ENCODE measurements at regions not wholly inside any gene's neighbourhood (a gene's known extent, or its start where the extent isn't known, plus 50 kb on each side); places are given as distances from the start of the nearest gene placed in this dataset.

DNA sequence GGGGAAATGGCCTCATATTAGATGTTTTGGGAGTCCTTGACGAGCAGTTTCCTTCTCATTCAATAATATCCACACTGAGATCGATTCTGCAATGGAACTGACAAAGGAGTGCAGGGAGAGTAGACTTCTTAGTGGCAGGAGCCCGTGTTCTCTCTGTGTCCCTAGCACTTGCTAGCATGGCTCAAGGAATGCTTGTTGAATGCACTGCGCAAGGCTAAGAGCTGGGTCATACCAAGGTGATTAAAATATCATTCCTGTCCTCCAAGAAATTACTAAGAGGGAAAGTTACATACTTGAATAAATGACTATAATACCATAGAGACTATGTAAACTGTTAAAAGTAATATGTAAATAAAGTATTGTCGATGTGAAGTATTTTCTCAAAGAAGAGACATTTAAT is 630.1 kb downstream of the IRX1 start:
- no peaks in the 10 kb centered on the region for H3K27me3 Mint-ChIP-seq
- no peaks in the 10 kb centered on the region for H3K4me1 Mint-ChIP-seq
- H3K36me3 Mint-ChIP-seq = no peaks in the 10 kb centered on the region
- H3K4me3 Mint-ChIP-seq = no peak overlapping the region
- no peak overlapping the region for H3K27ac Mint-ChIP-seq
- no peaks in the 10 kb centered on the region for H3K9me3 Mint-ChIP-seq
- no peak for DNase-seq

DNA sequence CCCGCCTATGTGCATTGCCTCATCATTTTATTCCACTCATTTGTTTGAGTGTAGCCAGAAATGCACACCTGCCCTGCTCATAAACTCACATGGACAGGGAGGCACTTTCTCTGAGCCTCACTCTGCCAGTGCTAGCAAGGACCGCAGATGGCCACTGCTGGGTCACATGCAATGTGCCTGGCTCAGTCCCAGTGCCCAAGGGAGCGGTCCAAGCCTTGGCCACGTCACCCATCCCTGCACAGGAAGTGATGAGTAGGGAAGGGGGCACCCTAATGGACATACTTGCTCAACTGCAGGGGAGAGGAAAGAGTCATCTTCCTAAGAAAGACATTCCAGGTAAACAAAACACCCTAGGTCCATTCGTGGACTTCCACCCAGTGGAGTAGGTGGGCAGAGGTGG is 630.9 kb downstream of the IRX1 start:
- H3K36me3 Mint-ChIP-seq = no peaks in the 10 kb centered on the region
- no peak overlapping the region for H3K27ac Mint-ChIP-seq
- no peaks in the 10 kb centered on the region for H3K9me3 Mint-ChIP-seq
- DNase-seq = no peak
- no peak overlapping the region for H3K4me3 Mint-ChIP-seq
- H3K4me1 Mint-ChIP-seq = no peaks in the 10 kb centered on the region
- H3K27me3 Mint-ChIP-seq = no peaks in the 10 kb centered on the region

DNA sequence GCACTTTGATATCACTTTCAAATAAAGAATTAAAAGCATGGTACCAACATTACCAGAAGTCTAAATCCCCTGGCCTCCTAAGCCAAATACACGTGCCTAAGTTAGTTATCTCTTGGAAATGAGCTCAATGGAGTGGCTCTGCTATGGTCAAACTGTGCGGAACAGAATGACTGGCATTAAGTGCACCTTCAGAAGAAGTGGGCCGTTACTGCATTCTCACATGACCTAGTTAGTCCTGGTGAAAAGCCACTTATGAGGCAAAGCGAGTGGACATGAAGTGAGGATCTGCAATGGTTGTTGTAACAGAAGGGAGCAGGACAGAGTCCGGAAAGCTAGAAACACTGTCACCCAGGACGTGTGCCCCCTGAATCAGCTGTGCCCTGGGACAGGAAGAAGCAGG is 633.1 kb downstream of the IRX1 start:
- H3K9me3 Mint-ChIP-seq = peaks cover 1% of the 10 kb centered on the region
- no peaks in the 10 kb centered on the region for H3K4me1 Mint-ChIP-seq
- H3K36me3 Mint-ChIP-seq = peaks cover 2% of the 10 kb centered on the region
- no peak overlapping the region for H3K4me3 Mint-ChIP-seq
- no peak for DNase-seq
- no peaks in the 10 kb centered on the region for H3K27me3 Mint-ChIP-seq
- no peak overlapping the region for H3K27ac Mint-ChIP-seq

DNA sequence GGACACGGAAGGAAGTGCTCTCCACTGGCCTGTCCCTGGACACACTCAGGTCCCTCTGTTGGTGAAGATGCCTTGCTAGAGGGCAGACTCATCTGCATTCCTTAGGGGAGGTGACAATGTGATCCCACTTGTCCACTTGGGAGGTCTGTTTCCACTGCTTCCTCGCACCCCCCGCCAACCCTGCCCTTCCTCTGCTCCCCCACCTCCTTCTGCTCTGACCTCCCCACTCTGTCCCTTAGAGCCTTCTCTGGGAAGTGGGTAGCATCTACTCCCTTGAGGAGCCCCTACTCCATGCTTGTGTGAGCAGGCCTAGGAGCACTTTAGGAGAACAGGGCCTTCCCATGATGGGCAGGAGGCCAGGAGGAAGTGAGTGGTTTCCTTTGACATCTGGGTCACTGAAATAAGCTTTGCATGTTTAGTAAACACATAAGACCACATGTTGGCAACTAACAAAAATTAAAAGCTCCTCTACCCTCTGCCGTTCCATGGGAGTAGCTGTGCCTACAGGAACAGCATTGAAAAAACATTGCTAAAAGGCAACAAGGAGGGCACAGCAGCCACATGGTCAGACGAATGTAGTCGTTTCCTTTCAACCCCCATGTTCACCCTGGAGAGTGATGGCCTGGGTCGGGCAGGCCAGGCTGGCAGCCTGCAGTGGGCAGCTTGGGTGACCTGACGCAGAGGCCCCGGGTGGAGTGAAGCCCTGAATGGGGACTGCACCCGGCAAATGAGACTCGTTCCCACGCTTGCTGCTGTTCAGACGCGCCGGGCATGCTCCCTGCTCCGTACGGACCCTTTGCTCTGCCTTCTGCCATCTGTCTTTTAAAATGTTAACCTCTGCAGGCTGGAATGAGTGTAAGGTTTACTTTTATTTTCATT is 634.0 kb downstream of the IRX1 start:
- no peaks in the 10 kb centered on the region for H3K27me3 Mint-ChIP-seq
- H3K9me3 Mint-ChIP-seq = peaks cover 7% of the 10 kb centered on the region
- no peak overlapping the region for H3K4me3 Mint-ChIP-seq
- peaks cover 2% of the 10 kb centered on the region for H3K36me3 Mint-ChIP-seq
- H3K27ac Mint-ChIP-seq = no peak overlapping the region
- H3K4me1 Mint-ChIP-seq = no peaks in the 10 kb centered on the region
- DNase-seq = no peak

DNA sequence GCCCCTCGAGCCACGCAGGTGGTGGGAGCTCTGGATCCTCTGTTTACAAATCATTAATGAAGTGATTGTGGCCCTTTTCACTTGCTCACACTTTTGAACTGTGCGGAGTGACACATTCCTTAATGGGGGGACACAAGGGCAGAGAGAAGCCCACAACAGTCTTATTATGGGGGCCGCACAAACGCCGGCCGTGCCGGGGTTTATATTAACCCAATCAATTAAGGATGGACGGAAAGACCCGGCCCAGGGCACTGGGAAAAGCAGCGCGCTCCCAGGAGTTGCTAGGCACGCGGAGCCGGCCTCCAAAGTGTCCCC is 634.8 kb downstream of the IRX1 start:
- H3K4me3 Mint-ChIP-seq = no peak overlapping the region
- no peak overlapping the region for H3K27ac Mint-ChIP-seq
- H3K27me3 Mint-ChIP-seq = no peaks in the 10 kb centered on the region
- no peak for DNase-seq
- H3K4me1 Mint-ChIP-seq = no peaks in the 10 kb centered on the region
- peaks cover 9% of the 10 kb centered on the region for H3K9me3 Mint-ChIP-seq
- peaks cover 2% of the 10 kb centered on the region for H3K36me3 Mint-ChIP-seq

DNA sequence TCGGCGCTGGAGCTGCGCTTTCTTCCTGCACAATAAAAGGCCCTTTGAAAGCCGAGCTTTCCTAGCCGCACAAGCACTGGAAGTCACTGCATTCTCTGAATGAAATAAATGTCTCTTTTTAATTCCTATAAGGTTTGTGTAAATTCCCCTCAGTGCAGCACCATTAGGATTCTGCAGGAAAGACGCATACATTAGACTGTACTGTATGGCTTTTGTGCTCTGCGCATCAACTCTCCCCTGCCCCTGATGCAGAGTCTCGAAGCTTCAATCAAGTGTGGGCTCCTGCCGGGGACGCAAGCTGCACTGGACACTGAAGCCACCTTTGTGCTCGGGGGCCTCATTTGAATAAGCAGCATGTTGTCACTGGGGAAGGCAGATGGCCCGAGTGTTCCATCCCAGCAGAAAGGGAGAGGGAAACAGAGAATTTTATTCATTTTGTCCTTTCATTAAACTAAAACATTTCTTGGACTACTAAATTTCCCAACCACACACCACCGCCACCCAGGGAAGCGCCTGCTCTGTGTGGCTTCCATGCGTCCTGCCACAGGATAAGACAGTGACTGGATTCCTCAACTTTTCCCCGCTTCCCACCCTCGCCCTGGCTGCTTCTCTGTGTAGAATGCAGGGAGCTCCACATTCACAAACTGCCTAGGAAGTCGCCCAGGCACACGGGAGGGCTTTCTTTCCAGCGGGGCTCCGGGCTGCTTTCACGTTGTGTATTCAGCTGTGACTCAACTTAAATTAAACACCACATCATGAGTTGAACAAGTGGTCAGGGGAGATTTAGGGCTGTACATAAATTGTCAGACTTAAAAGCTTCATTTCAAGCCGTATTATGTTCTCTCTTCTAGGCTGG is 635.4 kb downstream of the IRX1 start:
- Mint-ChIP-seq H3K27me3 (no peaks in the 10 kb centered on the region), H3K4me3 (no peak overlapping the region), H3K9me3 (peaks cover 9% of the 10 kb centered on the region), H3K27ac (no peak overlapping the region), H3K4me1 (no peaks in the 10 kb centered on the region), H3K36me3 (peaks cover 2% of the 10 kb centered on the region)
- DNase-seq = no peak

DNA sequence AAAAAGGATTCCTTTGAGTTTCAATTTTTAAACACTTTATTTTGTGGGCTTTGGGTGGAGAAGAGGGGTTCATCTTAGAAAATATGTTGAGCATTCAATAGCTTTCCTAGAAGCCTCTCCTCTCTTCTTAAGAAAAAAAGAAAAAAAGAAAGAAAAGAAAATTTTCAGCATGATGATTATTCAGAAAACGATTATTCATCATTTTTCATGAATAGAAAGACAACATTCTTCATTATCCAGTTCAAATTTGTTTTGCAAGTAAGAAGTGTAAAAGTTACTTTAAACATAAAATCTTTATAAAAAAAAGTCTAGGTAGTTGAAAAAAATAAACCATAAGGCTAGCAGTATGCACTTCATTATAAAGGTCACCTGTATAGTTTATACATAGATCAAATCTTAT is 636.5 kb downstream of the IRX1 start:
- DNase-seq = no peak
- Mint-ChIP-seq H3K27me3 (no peaks in the 10 kb centered on the region), H3K9me3 (peaks cover 9% of the 10 kb centered on the region), H3K27ac (no peak overlapping the region), H3K4me1 (no peaks in the 10 kb centered on the region), H3K36me3 (peaks cover 2% of the 10 kb centered on the region), H3K4me3 (no peak overlapping the region)

DNA sequence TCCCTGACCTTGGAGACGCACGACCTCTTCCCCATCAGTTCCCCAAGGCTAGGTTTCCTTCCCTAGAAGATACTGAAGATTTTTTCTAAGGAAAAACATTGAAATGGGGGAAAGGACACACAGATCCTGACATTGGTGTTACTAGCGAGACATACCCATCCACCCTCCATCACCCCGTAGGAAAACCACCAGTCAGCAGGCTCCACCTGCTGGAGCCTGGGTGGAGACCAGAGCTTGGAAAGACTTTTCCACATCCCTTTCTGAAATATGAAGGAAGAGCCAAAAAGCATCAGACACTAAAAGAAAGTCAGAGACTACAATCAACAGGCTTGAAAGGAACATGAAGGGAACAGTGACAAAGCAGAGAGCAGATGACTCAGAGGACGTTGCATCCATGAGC is 638.0 kb downstream of the IRX1 start:
- Mint-ChIP-seq H3K9me3 (peaks cover 9% of the 10 kb centered on the region), H3K4me1 (no peaks in the 10 kb centered on the region), H3K4me3 (no peak overlapping the region), H3K27me3 (no peaks in the 10 kb centered on the region), H3K27ac (no peak overlapping the region), H3K36me3 (peaks cover 2% of the 10 kb centered on the region)
- DNase-seq = no peak

DNA sequence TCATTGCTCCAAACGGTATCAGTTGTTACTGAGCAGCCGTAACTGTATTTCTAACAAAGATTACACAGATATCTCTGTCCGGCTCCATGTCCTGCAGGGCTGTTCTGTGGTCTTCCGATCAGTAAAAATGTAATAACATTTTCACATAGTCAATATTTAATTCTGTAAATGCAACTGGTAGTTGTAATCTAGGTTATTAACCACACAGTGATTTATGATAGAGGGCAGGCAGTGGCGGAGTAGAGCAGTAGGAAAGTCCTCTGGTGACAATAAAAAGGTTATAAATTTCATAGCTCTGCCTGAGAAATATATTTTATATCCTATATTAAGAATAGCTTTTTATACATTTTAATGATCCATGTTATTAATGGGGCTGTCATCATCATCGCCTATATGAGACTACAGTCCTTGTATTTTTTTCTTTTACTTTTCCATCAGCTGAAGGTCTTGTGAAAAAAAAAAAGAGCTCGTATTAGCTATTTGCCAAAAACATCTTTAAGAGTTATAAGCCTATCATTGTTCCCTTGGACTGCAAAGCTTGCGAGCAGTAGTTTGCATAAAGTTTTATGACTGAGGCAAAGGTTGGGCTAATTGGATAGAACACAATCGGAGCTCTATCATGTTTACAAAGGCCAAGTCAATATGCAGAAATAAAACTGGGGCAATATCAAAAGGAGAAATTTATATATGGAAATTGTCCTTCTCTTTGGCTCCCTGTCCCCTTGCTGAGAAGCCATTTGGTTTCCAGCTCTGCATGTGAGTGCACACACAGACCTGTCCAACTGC is 648.0 kb downstream of the IRX1 start:
- Mint-ChIP-seq H3K27ac (no peak overlapping the region), H3K9me3 (peaks cover 1% of the 10 kb centered on the region), H3K4me1 (no peaks in the 10 kb centered on the region), H3K27me3 (no peaks in the 10 kb centered on the region), H3K36me3 (no peaks in the 10 kb centered on the region), H3K4me3 (no peak overlapping the region)
- no peak for DNase-seq

DNA sequence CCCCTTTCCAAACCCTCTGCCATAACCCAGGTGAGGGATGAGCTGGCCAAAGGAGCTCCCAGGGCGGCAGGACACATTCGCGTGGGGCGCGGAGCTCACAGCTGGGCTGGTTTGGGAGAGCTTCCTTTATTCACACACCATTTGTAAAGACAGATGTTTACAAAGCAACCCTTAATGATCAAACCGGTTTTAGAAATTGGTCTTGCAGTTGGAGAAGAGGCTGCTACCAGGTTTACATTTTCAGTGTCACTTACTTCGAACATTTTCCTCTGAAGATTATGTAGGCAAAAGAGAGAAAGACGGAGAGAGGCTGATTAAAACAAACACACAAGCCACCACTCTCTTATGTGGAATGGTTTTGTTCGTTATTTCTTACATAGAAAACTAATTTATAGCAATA is 648.7 kb downstream of the IRX1 start:
- H3K4me1 Mint-ChIP-seq = no peaks in the 10 kb centered on the region
- H3K27ac Mint-ChIP-seq = no peak overlapping the region
- peaks cover 1% of the 10 kb centered on the region for H3K9me3 Mint-ChIP-seq
- H3K36me3 Mint-ChIP-seq = no peaks in the 10 kb centered on the region
- H3K27me3 Mint-ChIP-seq = no peaks in the 10 kb centered on the region
- DNase-seq = no peak
- no peak overlapping the region for H3K4me3 Mint-ChIP-seq

DNA sequence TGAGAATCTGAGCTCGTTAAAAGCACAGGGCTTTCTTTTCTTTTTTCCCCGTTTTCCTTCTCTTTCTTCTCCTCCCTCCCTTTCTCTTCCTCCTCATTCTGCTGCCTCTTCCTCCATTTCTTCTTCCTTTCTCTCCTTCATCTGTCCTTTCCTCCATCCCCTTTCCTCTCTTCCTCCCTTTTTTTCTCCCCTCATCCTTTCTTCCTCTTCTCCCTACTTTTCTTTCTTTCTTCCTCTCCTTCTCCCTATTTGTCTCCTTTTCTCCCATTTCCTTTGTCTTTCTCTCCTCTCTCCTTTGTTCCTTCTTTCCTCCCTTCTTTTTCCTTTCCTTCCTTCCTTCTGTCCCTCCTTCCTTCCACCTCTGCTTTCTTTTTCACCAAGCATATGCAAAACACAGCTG is 649.4 kb downstream of the IRX1 start:
- H3K9me3 Mint-ChIP-seq = peaks cover 1% of the 10 kb centered on the region
- no peak overlapping the region for H3K27ac Mint-ChIP-seq
- H3K27me3 Mint-ChIP-seq = no peaks in the 10 kb centered on the region
- no peaks in the 10 kb centered on the region for H3K36me3 Mint-ChIP-seq
- no peaks in the 10 kb centered on the region for H3K4me1 Mint-ChIP-seq
- no peak overlapping the region for H3K4me3 Mint-ChIP-seq
- no peak for DNase-seq

DNA sequence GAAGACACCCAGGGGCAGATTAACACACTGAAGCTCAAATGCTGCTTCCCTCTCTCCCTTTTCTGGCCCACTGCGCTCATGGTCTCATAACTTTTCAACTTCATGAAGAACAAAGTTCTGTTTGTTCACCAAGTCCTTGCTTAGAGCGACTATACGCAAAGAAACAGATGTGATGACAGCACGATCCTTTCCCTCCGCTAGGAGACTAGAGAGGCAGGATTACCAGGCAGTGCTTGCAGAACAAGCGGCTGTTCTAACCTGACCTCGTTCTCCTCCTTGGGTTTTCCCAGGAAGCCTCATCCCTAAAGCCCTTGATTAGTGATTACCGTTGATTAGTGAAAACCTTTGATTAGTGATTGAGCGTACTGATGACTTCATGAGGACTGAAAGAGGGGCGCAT is 649.9 kb downstream of the IRX1 start:
- no peak overlapping the region for H3K27ac Mint-ChIP-seq
- peaks cover 1% of the 10 kb centered on the region for H3K9me3 Mint-ChIP-seq
- H3K36me3 Mint-ChIP-seq = no peaks in the 10 kb centered on the region
- DNase-seq = no peak
- no peaks in the 10 kb centered on the region for H3K4me1 Mint-ChIP-seq
- H3K27me3 Mint-ChIP-seq = no peaks in the 10 kb centered on the region
- H3K4me3 Mint-ChIP-seq = no peak overlapping the region

DNA sequence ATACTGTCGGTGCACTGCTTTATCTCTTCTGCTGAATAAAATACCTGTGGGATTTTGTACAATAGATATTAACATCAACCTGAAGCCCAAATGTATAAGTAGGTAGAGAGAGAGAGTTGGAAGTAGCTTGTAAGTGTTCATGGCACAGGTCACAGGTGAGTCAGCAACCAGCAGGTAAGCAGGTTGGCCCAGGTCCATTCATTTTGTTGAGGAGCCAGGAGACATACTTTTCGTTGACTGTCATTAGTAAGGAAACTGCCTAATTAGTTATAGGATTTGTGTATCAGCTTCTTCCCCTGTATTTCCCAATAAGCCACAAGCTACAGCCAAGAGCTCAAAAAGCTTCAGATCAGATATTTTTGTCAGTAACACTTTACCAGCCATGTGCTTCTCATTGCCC is 650.8 kb downstream of the IRX1 start:
- Mint-ChIP-seq H3K4me3 (no peak overlapping the region), H3K27me3 (no peaks in the 10 kb centered on the region), H3K4me1 (no peaks in the 10 kb centered on the region), H3K9me3 (peaks cover 1% of the 10 kb centered on the region), H3K36me3 (no peaks in the 10 kb centered on the region), H3K27ac (no peak overlapping the region)
- DNase-seq = no peak

DNA sequence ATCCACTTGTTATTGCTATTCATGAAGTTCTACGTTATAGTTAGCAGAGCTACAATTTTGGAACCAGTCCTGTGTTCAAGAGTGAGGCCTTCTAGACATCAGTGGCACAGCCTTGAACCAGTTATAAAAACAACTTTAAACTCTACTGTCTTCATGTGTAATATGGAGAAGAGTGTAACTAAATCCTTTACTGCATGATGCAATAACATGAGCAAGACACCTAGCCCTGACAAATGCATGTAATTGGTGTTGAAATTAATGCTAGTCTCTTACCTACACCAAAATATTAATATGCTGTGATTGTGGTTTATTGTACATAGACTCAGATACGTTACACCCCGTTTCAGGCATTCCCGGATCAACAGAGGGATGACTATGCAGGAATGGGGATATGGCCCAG is 654.6 kb downstream of the IRX1 start:
- DNase-seq = no peak
- Mint-ChIP-seq H3K36me3 (no peaks in the 10 kb centered on the region), H3K9me3 (peaks cover 5% of the 10 kb centered on the region), H3K27me3 (no peaks in the 10 kb centered on the region), H3K27ac (no peak overlapping the region), H3K4me3 (no peak overlapping the region), H3K4me1 (no peaks in the 10 kb centered on the region)

DNA sequence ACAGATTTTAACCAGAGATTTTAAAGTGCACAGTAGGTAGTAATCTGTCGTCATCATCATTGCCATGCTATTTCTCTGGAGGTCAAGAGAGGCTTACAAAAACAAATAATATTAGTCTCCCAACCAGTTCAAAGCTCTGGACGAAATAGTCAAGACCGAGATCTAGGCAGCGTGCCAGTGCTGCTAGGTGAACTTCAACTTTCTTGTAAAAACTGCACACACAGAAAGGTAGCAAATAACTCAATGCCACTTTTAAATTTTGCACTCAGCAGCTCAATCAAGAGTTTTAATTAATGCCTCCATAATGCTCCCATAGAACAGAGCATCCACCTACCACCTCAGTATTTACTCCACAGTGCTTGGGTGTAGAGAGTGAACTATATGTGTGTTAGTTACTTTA is 656.8 kb downstream of the IRX1 start:
- Mint-ChIP-seq H3K9me3 (peaks cover 4% of the 10 kb centered on the region), H3K36me3 (no peaks in the 10 kb centered on the region), H3K4me1 (no peaks in the 10 kb centered on the region), H3K27ac (no peak overlapping the region), H3K27me3 (no peaks in the 10 kb centered on the region), H3K4me3 (no peak overlapping the region)
- no peak for DNase-seq
